ENCODE measurements at regions not wholly inside any gene's neighbourhood (a gene's known extent, or its start where the extent isn't known, plus 50 kb on each side); places are given as distances from the start of the nearest gene placed in this dataset.

GRCh38 chr4:181611033-181611711 lies 632.0 kb upstream of the TENM3 start:
- no peak for TF ChIP-seq CTCF (IDR thresholded peaks at IDR 0.05)
- TF ChIP-seq POLR2A (IDR thresholded peaks at IDR 0.05), result no peak

Measured in heart left ventricle (tissue), 13 donors.